HFF-Myc (cell line): ENCODE measurements at regions not wholly inside any gene's neighbourhood (a gene's known extent, or its start where the extent isn't known, plus 50 kb on each side); places are given as distances from the start of the nearest gene placed in this dataset.

Source experiments
- DNase-seq: peaks from one replicate; pipeline ENCODE4 v3.0.0-alpha.2; 2011; ENCODE audit warnings: low read depth; ENCODE audit errors: extremely low read depth
- H3K4me3 ChIP-seq: replicated peaks from 2 replicates; pipeline ENCODE4 v1.5.1; 2011; ENCODE audit warnings: low read depth, mild to moderate bottlenecking, control low read depth, low read length
- TF ChIP-seq, protein P1 (sequence below): IDR thresholded peaks from 2 replicates; pipeline ENCODE4 v1.5.1; 2012; ENCODE audit warnings: mild to moderate bottlenecking, low read depth, low read length, control low read depth; ENCODE audit errors: missing control alignments

DNA sequence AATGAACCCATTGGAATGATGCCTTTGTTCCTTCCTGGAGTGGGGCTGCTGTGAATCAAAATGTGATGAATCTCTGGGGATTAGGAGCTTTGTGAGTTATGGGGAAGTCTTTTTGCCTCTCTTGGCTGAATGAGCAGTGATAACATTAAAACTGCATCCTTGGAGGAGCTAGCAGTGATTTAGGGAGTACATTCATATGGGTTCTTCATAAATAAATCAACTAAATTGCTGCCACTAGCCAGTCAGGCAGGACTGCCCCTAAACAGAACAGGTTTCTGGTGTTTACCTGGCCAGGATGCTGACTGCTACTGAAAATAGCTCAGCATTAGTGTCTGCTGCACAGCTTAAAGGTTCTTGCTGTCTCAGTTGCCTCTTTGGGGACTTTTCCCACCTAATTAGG, 244.5 kb upstream of the MEX3C start:
- TF ChIP-seq, protein P1, sequence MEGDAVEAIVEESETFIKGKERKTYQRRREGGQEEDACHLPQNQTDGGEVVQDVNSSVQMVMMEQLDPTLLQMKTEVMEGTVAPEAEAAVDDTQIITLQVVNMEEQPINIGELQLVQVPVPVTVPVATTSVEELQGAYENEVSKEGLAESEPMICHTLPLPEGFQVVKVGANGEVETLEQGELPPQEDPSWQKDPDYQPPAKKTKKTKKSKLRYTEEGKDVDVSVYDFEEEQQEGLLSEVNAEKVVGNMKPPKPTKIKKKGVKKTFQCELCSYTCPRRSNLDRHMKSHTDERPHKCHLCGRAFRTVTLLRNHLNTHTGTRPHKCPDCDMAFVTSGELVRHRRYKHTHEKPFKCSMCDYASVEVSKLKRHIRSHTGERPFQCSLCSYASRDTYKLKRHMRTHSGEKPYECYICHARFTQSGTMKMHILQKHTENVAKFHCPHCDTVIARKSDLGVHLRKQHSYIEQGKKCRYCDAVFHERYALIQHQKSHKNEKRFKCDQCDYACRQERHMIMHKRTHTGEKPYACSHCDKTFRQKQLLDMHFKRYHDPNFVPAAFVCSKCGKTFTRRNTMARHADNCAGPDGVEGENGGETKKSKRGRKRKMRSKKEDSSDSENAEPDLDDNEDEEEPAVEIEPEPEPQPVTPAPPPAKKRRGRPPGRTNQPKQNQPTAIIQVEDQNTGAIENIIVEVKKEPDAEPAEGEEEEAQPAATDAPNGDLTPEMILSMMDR: no peak
- H3K4me3 ChIP-seq: no peak overlapping the region
- no peak for DNase-seq

DNA sequence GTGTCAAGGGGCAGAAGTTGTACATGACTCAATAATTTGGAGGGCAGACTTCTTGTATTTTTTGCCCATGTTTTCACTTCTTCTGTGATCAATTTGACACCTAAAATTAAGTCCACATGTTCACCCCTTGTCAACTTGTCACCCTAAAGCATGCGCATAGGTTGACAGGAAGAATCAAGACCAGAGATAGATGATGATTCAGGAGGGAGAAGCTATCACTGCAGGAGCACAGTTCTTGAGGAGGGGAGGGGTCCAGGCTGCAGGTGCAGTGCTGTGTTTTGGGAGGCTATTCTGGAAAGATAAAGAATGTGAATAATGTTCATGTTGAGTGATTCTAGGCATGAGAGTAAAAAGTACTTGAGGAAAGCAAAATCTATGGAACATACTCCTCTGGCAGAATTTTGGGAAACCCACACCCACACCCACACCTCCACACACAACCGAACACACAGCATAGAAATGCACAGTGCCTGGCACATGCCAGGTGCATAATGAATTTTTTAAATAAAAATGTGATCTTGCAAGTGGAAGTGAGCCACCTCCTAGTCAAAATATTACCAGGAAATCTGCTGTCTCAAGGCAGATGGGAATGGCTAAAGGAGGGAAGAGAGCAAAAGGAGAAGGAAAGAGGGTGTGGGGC, 249.2 kb upstream of the MEX3C start:
- TF ChIP-seq, protein P1: no peak
- DNase-seq: no peak
- no peak overlapping the region for H3K4me3 ChIP-seq

DNA sequence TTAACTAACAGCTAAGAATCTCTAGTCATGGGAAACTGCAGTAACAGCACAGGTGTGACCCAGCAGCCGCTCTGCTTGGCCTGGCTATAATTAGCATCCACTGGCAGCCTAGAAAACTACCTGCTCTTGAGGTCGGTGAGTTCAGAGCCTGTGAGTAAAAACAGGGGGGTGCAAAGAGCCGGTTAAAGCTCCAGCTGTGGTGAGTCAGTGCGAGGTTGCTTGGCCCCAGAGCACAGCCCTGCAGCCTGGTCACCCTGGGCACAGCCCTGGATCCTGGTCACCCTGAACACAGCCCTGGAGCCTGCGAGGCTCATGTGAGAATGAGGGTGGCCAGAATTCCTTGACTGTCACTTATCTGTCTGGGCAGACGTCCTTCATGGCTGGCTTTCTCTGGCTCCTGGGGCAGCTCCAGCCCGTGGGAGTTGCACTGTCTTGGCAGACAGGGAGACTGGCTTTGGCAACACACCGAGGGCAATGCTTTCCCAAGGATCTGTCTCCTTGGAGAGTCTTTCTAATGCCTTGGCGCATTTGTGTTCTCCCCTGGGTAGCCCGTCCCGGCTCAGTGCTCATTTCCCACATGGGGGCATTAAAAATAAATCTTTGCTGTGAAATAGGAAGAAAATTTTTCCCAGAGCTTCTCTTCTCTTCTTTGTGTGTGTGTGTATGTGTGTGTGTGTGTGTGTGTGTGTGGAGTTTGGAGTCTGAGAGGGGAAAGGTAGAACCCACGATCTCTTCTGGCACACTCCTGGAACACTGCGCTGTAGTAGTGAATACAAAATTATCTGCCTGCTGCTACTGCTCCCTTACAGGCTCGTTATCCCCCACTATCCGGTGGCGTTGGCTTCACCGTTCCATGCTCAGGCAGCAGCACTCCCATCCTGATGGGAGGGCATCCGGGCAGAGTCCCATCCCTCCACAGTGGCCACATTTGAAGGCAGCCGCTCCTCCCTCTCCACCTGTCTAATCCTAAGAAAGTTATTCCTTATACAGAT, 250.2 kb upstream of the MEX3C start:
- TF ChIP-seq, protein P1: no peak
- no peak for DNase-seq
- no peak overlapping the region for H3K4me3 ChIP-seq

DNA sequence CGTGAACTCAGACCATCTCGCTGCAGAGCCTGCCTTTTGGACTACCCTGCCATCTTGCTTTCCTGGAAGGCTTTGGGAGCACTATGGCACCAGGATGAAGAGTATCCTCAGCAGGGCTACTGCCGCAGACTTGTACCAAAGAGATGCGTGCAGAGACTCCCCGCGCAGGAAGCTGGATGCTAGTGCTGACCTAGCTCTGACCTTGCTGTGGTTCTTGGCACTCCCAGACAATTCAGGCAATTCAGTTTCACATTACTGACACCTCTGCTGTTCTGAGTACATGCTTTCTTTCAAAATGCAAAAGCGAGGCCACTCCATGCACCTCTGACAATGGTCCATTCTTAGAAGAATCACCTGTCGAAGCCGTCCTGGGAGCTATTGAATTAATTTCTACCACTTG, 251.5 kb upstream of the MEX3C start:
- no peak overlapping the region for H3K4me3 ChIP-seq
- no peak for DNase-seq
- TF ChIP-seq, protein P1: no peak

DNA sequence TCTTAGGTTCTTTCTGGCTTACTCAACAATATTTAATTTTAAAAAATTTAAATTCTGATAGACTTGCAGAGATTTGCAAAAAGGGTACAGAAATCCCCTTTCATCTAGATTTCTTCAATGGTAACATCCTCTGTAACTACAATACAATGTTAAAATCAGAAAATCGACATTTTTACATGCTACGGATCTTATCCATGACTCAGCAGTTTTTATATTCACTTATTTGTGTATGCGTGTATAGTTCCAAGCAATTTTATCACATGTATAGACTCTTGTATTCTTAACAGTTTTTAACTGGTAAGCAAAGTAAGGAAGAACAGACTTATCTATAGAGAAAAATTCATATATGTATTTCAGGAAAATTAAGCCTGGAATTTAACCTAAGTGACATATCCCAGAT, 256.1 kb upstream of the MEX3C start:
- TF ChIP-seq, protein P1: no peak
- no peak overlapping the region for H3K4me3 ChIP-seq
- DNase-seq: no peak

DNA sequence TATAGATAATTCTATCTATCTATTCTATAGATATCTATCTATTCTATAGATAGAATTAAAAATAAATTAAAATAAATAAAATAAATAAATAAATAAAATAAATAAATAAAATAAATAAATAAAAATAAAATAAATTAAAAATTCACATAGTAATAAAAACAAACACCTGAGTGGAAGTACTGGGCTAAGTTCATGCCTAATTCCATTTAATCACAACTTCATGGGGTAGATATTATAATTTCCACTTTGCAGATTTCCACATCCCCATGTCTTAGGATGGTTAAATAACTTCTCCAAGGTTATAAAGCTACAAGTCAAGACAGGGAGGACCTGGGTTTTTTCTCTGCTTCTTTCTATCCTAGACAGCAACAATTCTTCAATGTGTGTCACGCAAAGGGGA, 261.4 kb upstream of the MEX3C start:
- TF ChIP-seq, protein P1: no peak
- H3K4me3 ChIP-seq: no peak overlapping the region
- no peak for DNase-seq
